GM19324 (cell line): ENCODE measurements at regions not wholly inside any gene's neighbourhood (a gene's known extent, or its start where the extent isn't known, plus 50 kb on each side); places are given as distances from the start of the nearest gene placed in this dataset.

ENCODE experiments used
- ATAC-seq: cut with Tn5 transposase; IDR thresholded peaks from one replicate; pipeline ENCODE4 v1.9.1; 2021; ENCODE audit warnings: mild to moderate bottlenecking, moderate library complexity; ENCODE audit not compliant: unreplicated experiment, low FRiP score

GRCh38 chr12:92471551-92471950 is 231.2 kb upstream of the PLEKHG7 start:
- ATAC-seq, result peak; percentile 37

GRCh38 chr12:92470608-92471021 is 232.2 kb upstream of the PLEKHG7 start:
- no peak for ATAC-seq

GRCh38 chr12:92469837-92470236 is 233.0 kb upstream of the PLEKHG7 start:
- ATAC-seq, result no peak

- ATAC-seq, result no peak
Observed at GRCh38 chr12:92468358-92469020, 234.3 kb upstream of the PLEKHG7 start.

- ATAC-seq, result no peak
Observed at GRCh38 chr12:92467886-92468285, 234.9 kb upstream of the PLEKHG7 start.

- ATAC-seq, result peak; percentile 52
Observed at GRCh38 chr12:92466391-92467305, 236.1 kb upstream of the PLEKHG7 start.

GRCh38 chr12:92465786-92466295 is 236.9 kb upstream of the PLEKHG7 start:
- no peak for ATAC-seq

GRCh38 chr12:92464911-92465310 is 237.9 kb upstream of the PLEKHG7 start:
- ATAC-seq, result no peak

- ATAC-seq, result no peak
Observed at GRCh38 chr12:92463171-92463570, 239.6 kb upstream of the PLEKHG7 start.

- no peak for ATAC-seq
Observed at GRCh38 chr12:92462527-92462926, 240.3 kb upstream of the PLEKHG7 start.

- peak; percentile 73 for ATAC-seq
Observed at GRCh38 chr12:92462049-92462448, 240.7 kb upstream of the PLEKHG7 start.

GRCh38 chr12:92459850-92460249 is 242.9 kb upstream of the PLEKHG7 start:
- no peak for ATAC-seq

GRCh38 chr12:92458996-92459395 is 243.8 kb upstream of the PLEKHG7 start:
- no peak for ATAC-seq

GRCh38 chr12:92457458-92458180 is 245.2 kb upstream of the PLEKHG7 start:
- ATAC-seq, result no peak

GRCh38 chr12:92452763-92453162 is 250.0 kb upstream of the PLEKHG7 start:
- ATAC-seq, result no peak

- ATAC-seq, result peak; percentile 3
Observed at GRCh38 chr12:92446083-92446460, 256.7 kb upstream of the PLEKHG7 start.

- peak; percentile 84 for ATAC-seq
Observed at GRCh38 chr12:92445253-92446082, 257.3 kb upstream of the PLEKHG7 start.

- ATAC-seq, result peak; percentile 47
Observed at GRCh38 chr12:92444763-92445162, 258.0 kb upstream of the PLEKHG7 start.

- no peak for ATAC-seq
Observed at GRCh38 chr12:92442782-92443181, 260.0 kb upstream of the PLEKHG7 start.

- ATAC-seq, result no peak
Observed at GRCh38 chr12:92440072-92440471, 262.7 kb upstream of the PLEKHG7 start.
